GM18867 (cell line): ENCODE measurements at regions not wholly inside any gene's neighbourhood (a gene's known extent, or its start where the extent isn't known, plus 50 kb on each side); places are given as distances from the start of the nearest gene placed in this dataset.
"Not testable (repeated sequence)": the region's sequence is repeated elsewhere in the genome, so short reads cannot be mapped to it uniquely, and the experiment has no call there.

Source experiments
- ATAC-seq: cut with Tn5 transposase; IDR thresholded peaks from one replicate; pipeline ENCODE4 v1.9.1; 2021; ENCODE audit warnings: mild to moderate bottlenecking, moderate library complexity; ENCODE audit not compliant: unreplicated experiment

DNA sequence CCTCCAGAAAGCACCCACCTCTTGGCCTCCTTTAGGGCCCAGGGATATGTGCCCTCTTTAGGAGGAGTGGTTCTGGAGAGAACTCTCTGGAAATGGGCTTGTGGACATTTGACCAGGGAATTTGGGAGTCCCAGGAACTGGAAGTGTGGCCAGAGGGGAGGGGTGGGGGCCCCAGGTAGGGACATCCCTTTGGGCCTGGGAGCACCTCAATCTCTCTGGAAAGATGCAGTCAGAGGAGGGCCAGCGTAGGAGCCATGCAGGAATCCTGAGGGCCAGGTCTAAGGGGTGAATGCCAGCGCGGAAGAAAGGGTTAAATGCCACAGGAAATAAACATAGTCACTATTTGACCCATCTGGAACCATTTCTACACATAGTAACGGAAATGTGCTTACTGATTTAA, 50.3 kb upstream of the ITGA11 start:
- no peak for ATAC-seq

- ATAC-seq = no peak
Observed at GRCh38 chr15:68483165-68483564, 51.2 kb upstream of the ITGA11 start.

- ATAC-seq = no peak
Observed at GRCh38 chr15:68484220-68484619, 52.3 kb upstream of the ITGA11 start.

GRCh38 chr15:68484696-68485400, 52.9 kb upstream of the ITGA11 start:
- no peak for ATAC-seq

- no peak for ATAC-seq
Observed at GRCh38 chr15:68485721-68486360, 53.9 kb upstream of the ITGA11 start.

- no peak for ATAC-seq
Observed at GRCh38 chr15:68487087-68487843, 55.3 kb upstream of the ITGA11 start.

DNA sequence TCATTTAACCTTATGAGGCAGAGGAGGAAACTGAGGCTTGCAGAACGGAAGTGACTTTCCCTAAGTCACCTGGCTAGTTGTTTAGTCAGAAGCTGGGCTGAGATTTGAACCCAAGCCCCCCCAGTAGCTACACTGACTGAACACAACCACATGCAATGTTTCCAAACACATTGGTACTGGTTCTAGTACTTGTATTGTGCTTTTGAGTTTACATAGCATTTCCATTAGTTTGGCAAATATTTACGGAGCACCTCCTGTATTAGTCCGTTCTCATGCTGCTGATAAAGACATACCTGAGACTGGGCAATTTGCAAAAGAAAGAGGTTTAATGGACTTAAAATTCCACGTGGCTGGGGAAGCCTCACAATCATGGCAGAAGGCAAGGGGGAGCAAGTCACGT, 56.3 kb upstream of the ITGA11 start:
- no peak for ATAC-seq

- ATAC-seq = no peak
Observed at GRCh38 chr15:68488966-68489365, 57.0 kb upstream of the ITGA11 start.

- no peak for ATAC-seq
Observed at GRCh38 chr15:68489421-68489820, 57.5 kb upstream of the ITGA11 start.

- ATAC-seq = no peak
Observed at GRCh38 chr15:68491415-68492106, 59.6 kb upstream of the ITGA11 start.

DNA sequence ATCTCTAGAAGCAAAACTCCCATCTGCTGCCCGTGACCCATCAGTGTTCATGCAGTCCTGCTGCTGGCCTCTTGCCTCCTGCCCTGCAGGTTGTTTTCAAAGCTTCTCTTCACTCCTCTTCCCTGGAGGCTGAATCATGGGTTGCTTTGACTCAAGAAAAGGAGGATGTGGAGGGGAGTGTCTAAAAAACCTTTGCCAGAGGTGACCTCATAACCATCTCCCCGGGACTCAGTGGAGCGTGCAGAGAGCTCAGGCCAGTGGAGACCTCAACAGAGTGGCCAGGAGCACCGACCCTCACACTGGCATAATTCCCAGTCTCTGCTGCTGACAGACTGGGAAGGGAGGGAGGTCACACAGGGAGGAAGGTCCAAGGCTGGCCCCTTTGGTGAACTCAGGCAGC, 60.9 kb upstream of the ITGA11 start:
- ATAC-seq = no peak

DNA sequence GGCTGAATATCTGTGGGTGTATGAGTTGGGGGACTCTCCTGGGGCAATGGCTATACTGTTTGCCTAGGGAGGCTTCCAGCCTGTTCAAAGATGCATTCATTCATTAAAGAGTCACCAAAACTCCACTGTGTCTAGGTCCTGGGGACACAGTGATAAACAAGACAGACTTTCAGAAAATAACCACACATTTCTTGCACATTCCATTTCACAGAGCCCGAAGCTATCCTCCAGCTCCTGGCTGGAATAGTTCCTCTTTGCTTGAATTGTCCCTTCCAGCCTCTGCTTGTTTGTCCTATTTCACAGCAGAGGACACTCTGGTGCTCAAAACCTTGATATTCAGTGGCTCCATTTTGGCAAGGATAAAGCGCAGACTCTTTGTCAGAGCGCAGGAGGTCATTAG, 61.7 kb upstream of the ITGA11 start:
- ATAC-seq = no peak

DNA sequence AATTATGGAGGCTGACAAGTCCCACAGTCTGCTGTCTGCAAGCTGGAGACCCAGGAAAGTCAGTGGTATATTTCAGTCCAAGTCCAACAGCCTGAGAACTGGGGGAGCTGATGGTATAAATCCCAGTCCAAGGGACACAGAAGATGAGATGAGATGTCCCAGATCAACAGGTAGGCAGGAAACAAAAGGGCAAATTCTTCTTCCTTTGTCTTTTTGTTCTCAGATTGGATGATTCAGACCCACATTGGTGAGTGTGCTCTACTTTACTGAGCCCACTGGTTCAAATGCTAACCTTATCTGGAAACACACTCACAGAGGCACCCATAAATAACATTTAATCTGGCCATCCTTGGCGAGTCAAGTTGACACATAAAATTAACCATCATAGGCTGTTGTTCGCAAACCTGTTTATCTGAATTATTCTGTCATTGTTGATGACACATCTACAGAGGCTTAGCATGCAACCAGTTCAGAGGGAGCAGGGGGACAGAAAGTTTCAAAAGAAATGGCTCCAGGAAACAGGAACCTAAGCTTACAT, 62.7 kb upstream of the ITGA11 start:
- no peak for ATAC-seq

DNA sequence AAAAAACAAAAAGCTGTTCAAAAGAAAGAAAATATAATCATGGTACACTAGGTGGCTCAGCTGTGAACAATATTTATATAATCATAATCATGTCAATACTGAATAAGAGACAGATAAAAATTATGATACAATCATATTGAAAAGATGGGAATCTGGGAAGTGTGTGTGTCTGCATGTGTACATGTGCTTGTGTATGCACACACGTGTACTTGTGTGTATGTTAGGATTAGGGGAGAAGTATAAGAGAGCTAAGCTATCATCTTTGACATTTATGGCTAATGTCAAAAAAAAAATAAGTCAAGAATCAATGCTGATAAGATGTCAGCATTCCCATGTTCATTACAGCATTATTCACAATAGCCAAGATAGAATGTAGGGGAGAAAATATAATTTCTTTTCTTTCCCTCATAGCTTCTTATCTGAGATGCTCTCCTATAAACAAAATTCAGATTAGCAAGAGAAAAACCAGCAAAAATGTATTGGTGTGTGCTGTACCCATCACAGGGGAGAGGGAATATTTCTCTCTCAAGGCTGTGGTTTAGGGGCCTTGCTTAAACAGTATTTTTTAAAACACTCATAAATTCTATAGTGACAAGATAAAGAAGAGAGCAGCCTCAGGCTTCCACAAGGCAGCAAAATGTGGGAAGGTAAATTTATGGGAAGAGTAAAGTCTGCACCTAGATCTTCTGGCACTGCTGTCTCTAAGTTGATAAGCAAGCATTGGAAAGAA, 63.4 kb upstream of the ITGA11 start:
- ATAC-seq = no peak

- no peak for ATAC-seq
Observed at GRCh38 chr15:68495981-68496705, 64.2 kb upstream of the ITGA11 start.

- not testable (repeated sequence) for ATAC-seq
Observed at GRCh38 chr15:68496751-68497150, 64.8 kb upstream of the ITGA11 start.

GRCh38 chr15:68497206-68497910, 65.4 kb upstream of the ITGA11 start:
- ATAC-seq = no peak

DNA sequence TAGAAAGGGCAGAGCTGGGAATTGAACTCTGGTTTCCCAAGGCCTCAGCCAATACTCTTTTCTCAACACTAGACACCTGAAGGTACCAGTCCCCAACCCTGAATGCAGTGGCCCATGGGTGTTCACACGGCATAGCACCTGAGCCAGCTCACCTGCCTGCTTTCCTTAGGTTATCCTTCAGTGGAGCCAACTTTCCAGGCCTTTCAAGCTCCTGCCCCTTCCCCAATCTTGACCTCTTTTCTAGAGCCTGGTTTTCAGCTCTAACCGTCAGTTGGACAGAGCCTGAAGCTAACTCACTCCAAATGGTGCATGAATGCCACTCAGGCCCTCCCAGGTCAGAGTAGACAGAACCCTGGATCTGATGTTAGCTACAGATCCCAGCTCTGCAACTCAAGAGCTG, 66.1 kb upstream of the ITGA11 start:
- no peak for ATAC-seq

DNA sequence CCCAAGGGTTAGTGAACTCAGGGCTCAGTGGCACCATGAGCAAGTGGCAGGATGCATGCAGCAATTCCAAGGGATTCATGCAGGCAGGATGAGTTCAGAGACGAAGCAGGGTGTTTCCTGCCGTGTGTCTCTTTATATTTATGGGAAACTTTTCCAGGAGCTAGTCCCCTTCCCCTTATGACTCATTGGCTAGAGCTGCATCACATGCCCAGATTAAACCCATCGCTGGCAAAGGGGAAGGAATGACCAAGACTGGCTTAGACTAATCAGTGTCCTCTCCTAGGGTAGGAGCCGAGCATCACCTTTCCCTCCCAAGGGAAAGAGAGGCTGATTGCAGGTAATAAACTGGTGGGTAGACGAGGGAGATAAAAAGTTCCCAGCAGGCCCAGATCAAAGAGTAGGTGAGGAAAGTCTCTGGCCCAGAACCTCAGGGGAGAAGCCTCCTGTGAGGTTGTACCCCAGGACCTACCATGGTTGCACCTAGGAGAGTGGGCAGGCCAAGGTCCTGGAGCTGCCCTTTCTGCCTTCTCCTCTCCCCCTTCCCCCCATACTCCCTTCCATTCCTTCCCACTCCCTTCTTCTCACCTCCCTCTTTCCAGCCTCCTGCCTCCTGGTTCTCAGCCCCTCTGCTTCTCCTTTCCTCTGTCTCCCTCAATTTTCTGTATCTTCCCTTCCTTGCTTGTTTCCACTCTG, 67.8 kb upstream of the ITGA11 start:
- ATAC-seq = no peak
